ENCODE measurements at regions not wholly inside any gene's neighbourhood (a gene's known extent, or its start where the extent isn't known, plus 50 kb on each side); places are given as distances from the start of the nearest gene placed in this dataset. TPM values are rescaled to one million over a fixed set of nuclear protein-coding genes. Genes with fewer than 3 reads are reported as not detected.

- FAIRE-seq (no peak), DNase-seq (ENCODE audit: low read depth, low spot score) (no peak)
- H3K27me3 ChIP-seq (ENCODE audit: control insufficient read depth in 2 of 2, insufficient read depth in 2 of 2, low read length in 2 of 2), result no peaks in the 10 kb centered on the region
- ChIA-PET CTCF (no interaction called here), POLR2A (no interaction called here)
- no peaks in the 10 kb centered on the region for H4K20me1 ChIP-seq (replicated peaks; ENCODE audit: control insufficient read depth, extremely low read depth, insufficient read depth, low read length)
- no peak overlapping the region for H3K4me2 ChIP-seq (ENCODE audit: insufficient read depth, low read length)
- H3K9me1 ChIP-seq (replicated peaks; ENCODE audit: control insufficient read depth, extremely low read depth, insufficient read depth, low read length), result no peaks in the 10 kb centered on the region
- no TSS peak for BruUV-seq (replicated peaks)
- no peaks in the 10 kb centered on the region for H3K9me3 ChIP-seq (replicated peaks; ENCODE audit: control insufficient read depth, insufficient read depth, low read length)
- H3K9ac ChIP-seq (replicated peaks; ENCODE audit: extremely low read depth, insufficient read depth, low read length), result no peak overlapping the region
- no peaks in the 10 kb centered on the region for H3K36me3 ChIP-seq (ENCODE audit: control insufficient read depth in 2 of 2, extremely low read depth in 1 of 2, insufficient read depth in 2 of 2, low read length in 2 of 2)
- H3K4me3 ChIP-seq (replicated peaks in 1 of 3; ENCODE audit: insufficient read depth in 1 of 3, low read depth in 1 of 3, low read length in 3 of 3), result no peak overlapping the region
- no peak overlapping the region for H2AFZ ChIP-seq (ENCODE audit: low read depth, low read length)
- intact Hi-C loops (cut with micrococcal nuclease), result no loop called here
- H3K27ac ChIP-seq (ENCODE audit: insufficient read depth, low read depth, low read length), result no peak overlapping the region
- TF ChIP-seq POLR2A (IDR thresholded peaks at IDR 0.05; ENCODE audit: low read depth, low read length) (no peak), MYC (IDR thresholded peaks at IDR 0.05; ENCODE audit: low read depth, low read length) (no peak), MAX (IDR thresholded peaks at IDR 0.05; ENCODE audit: insufficient read depth, insufficient read length) (no peak), EZH2 (IDR thresholded peaks at IDR 0.05; ENCODE audit: borderline replicate concordance, low read depth, low read length, severe bottlenecking) (no peak), GATA2 (IDR thresholded peaks at IDR 0.05; ENCODE audit: insufficient read depth, insufficient read length, low read depth, low read length) (no peak), POLR2AphosphoS5 (IDR thresholded peaks at IDR 0.05; ENCODE audit: insufficient read depth, low read depth, low read length) (no peak), FOS (IDR thresholded peaks at IDR 0.05; ENCODE audit: borderline replicate concordance, insufficient read depth, low read length) (no peak), JUN (IDR thresholded peaks at IDR 0.05; ENCODE audit: borderline replicate concordance, insufficient read depth, insufficient read length, low read depth) (no peak)
- TF ChIP-seq, protein P1, sequence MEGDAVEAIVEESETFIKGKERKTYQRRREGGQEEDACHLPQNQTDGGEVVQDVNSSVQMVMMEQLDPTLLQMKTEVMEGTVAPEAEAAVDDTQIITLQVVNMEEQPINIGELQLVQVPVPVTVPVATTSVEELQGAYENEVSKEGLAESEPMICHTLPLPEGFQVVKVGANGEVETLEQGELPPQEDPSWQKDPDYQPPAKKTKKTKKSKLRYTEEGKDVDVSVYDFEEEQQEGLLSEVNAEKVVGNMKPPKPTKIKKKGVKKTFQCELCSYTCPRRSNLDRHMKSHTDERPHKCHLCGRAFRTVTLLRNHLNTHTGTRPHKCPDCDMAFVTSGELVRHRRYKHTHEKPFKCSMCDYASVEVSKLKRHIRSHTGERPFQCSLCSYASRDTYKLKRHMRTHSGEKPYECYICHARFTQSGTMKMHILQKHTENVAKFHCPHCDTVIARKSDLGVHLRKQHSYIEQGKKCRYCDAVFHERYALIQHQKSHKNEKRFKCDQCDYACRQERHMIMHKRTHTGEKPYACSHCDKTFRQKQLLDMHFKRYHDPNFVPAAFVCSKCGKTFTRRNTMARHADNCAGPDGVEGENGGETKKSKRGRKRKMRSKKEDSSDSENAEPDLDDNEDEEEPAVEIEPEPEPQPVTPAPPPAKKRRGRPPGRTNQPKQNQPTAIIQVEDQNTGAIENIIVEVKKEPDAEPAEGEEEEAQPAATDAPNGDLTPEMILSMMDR (IDR thresholded peaks at IDR 0.05; ENCODE audit: extremely low read depth in 1 of 2, insufficient read depth in 1 of 2, low read depth in 1 of 2, low read length in 2 of 2), result no peak
- dilution Hi-C loops (cut with MboI; ENCODE audit: extremely low pct_ligation_motif_present, low sequenced_read_pairs), result no loop called here
- H3K4me1 ChIP-seq (ENCODE audit: control insufficient read depth, extremely low read depth, insufficient read depth, low read length), result no peaks in the 10 kb centered on the region
- H3K79me2 ChIP-seq (ENCODE audit: control insufficient read depth, insufficient read depth, low read length), result no peaks in the 10 kb centered on the region
Measured at GRCh38 chr4:158462611-158463010, 59.1 kb upstream of the RXFP1 start.

Small RNA genes lying in the stretch of these regions (small RNA-seq; reads per million reads assigned to genes)
- not detected for gene RNU4-79P (ENCODE audit: insufficient read depth, insufficient read length, low read depth, low replicate concordance)
